ENCODE measurements at regions not wholly inside any gene's neighbourhood (a gene's known extent, or its start where the extent isn't known, plus 50 kb on each side); places are given as distances from the start of the nearest gene placed in this dataset.

- Histone ChIP-seq H3K27ac (ENCODE audit: low read depth, low read length) (no peak overlapping the region), H3K9me2 (replicated peaks; ENCODE audit: insufficient read depth, low read length) (no peaks in the 10 kb centered on the region), H2AFZ (ENCODE audit: low read depth, low read length, severe bottlenecking) (no peak overlapping the region), H4K20me1 (ENCODE audit: low read depth, low read length) (no peaks in the 10 kb centered on the region), H3K4me2 (ENCODE audit: low read depth, low read length, poor library complexity, severe bottlenecking) (no peak overlapping the region), H3K36me3 (ENCODE audit: low read length) (no peaks in the 10 kb centered on the region), H3K9ac (ENCODE audit: low read length) (no peak overlapping the region), H3K9me3 (ENCODE audit: insufficient read depth, low read length) (no peaks in the 10 kb centered on the region), H3K4me3 (ENCODE audit: insufficient read depth, low read length, poor library complexity, severe bottlenecking) (no peak overlapping the region), H3K79me2 (ENCODE audit: insufficient read depth, low read length) (no peaks in the 10 kb centered on the region), H3K27me3 (ENCODE audit: low read length) (no peaks in the 10 kb centered on the region), H3F3A (ENCODE audit: insufficient read depth) (no peaks in the 10 kb centered on the region)
- TF ChIP-seq CTCF (IDR thresholded peaks at IDR 0.05; ENCODE audit: insufficient read depth, low read length, poor library complexity, severe bottlenecking) = no peak
- TF ChIP-seq EZH2phosphoT487 (conservative IDR thresholded peaks at IDR 0.05; ENCODE audit: low read length) = no peak
Observed at GRCh38 chr18:39172695-39173421, 1607.3 kb upstream of the CELF4 start.

DNA sequence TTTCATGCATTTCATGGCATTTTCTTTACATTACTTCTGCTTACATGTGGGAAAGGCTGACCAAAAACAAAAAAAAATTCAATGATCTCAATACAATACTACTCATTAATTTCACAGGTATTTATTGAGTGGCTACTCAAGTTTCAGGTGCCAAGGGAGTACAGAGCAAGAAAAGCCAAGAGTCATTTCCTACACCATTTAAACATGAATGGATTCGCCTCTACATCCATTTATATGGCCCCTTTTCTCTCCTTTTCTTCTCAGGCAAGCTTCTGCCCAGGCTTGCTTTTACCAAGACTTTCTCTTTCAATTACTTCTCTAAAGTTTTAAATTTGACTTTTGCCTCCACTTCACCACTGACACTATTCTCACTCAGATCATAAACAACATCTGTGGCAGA lies 1603.1 kb upstream of the CELF4 start:
- Histone ChIP-seq H3K9ac (ENCODE audit: low read length) (no peak overlapping the region), H3K9me2 (replicated peaks; ENCODE audit: insufficient read depth, low read length) (no peaks in the 10 kb centered on the region), H3K27me3 (ENCODE audit: low read length) (no peaks in the 10 kb centered on the region), H3F3A (ENCODE audit: insufficient read depth) (no peaks in the 10 kb centered on the region), H3K4me2 (ENCODE audit: low read depth, low read length, poor library complexity, severe bottlenecking) (no peak overlapping the region), H2AFZ (ENCODE audit: low read depth, low read length, severe bottlenecking) (no peak overlapping the region), H3K36me3 (ENCODE audit: low read length) (no peaks in the 10 kb centered on the region), H3K27ac (ENCODE audit: low read depth, low read length) (no peak overlapping the region), H3K4me3 (ENCODE audit: insufficient read depth, low read length, poor library complexity, severe bottlenecking) (no peak overlapping the region), H3K79me2 (ENCODE audit: insufficient read depth, low read length) (no peaks in the 10 kb centered on the region), H4K20me1 (ENCODE audit: low read depth, low read length) (no peaks in the 10 kb centered on the region), H3K9me3 (ENCODE audit: insufficient read depth, low read length) (no peaks in the 10 kb centered on the region)
- TF ChIP-seq EZH2phosphoT487 (conservative IDR thresholded peaks at IDR 0.05; ENCODE audit: low read length) (no peak), CTCF (IDR thresholded peaks at IDR 0.05; ENCODE audit: insufficient read depth, low read length, poor library complexity, severe bottlenecking) (no peak)

GRCh38 chr18:39167990-39168389 lies 1602.4 kb upstream of the CELF4 start:
- Histone ChIP-seq H3K36me3 (ENCODE audit: low read length) (no peaks in the 10 kb centered on the region), H3K27me3 (ENCODE audit: low read length) (no peaks in the 10 kb centered on the region), H3K27ac (ENCODE audit: low read depth, low read length) (no peak overlapping the region), H3F3A (ENCODE audit: insufficient read depth) (no peaks in the 10 kb centered on the region), H3K9me3 (ENCODE audit: insufficient read depth, low read length) (no peaks in the 10 kb centered on the region), H4K20me1 (ENCODE audit: low read depth, low read length) (no peaks in the 10 kb centered on the region), H3K79me2 (ENCODE audit: insufficient read depth, low read length) (no peaks in the 10 kb centered on the region), H3K9ac (ENCODE audit: low read length) (no peak overlapping the region), H3K4me2 (ENCODE audit: low read depth, low read length, poor library complexity, severe bottlenecking) (no peak overlapping the region), H3K9me2 (replicated peaks; ENCODE audit: insufficient read depth, low read length) (no peaks in the 10 kb centered on the region), H2AFZ (ENCODE audit: low read depth, low read length, severe bottlenecking) (no peak overlapping the region), H3K4me3 (ENCODE audit: insufficient read depth, low read length, poor library complexity, severe bottlenecking) (no peak overlapping the region)
- no peak for TF ChIP-seq EZH2phosphoT487 (conservative IDR thresholded peaks at IDR 0.05; ENCODE audit: low read length)
- no peak for TF ChIP-seq CTCF (IDR thresholded peaks at IDR 0.05; ENCODE audit: insufficient read depth, low read length, poor library complexity, severe bottlenecking)

Data from SU-DHL-6 (cell line).